A549 (cell line): ENCODE measurements at regions not wholly inside any gene's neighbourhood (a gene's known extent, or its start where the extent isn't known, plus 50 kb on each side); places are given as distances from the start of the nearest gene placed in this dataset.

Experiments used
- ATAC-seq, 2 experiments: fragments of 200-7000 bp in 1 of 2; fragments of >200 bp in 1 of 2; cut with Nextera tagmentation in 1 of 2; cut with Tn5 transposase in 1 of 2; 3 replicates each; pipeline versions ENCODE4 v1.8.0 to v1.9.1; 2018 to 2020; ENCODE audit warnings: mild to moderate bottlenecking in 1 of 2, moderate library complexity in 1 of 2
- CTCF ChIA-PET: fragments of 300-600 bp; sonication (Branson Sonifier 250); formaldehyde crosslinking; extraction: SDS; loops from one replicate; lab custom pipeline; 2021; ENCODE audit warnings: antibody characterized with exemption, inconsistent platforms; lab: Yijun Ruan, JAX
- POLR2A ChIA-PET: fragments of 350-600 bp; formaldehyde crosslinking; extraction: SDS; loops from one replicate; lab custom pipeline; 2021; ENCODE audit warnings: antibody characterized with exemption, inconsistent platforms; lab: Yijun Ruan, JAX
- DNase-seq, 2 experiments: peaks; one replicate each; pipeline versions ENCODE4 v3.0.0 to v3.0.0-alpha.2; 2011 to 2016; ENCODE audit warnings: low read depth in 1 of 2, low spot score in 1 of 2
- FAIRE-seq: peaks from 2 replicates; lab custom pipeline; 2011; peaks lifted over from hg19 to GRCh38; lab: Jason Lieb, UNC
- H3K27ac ChIP-seq, 2 experiments: fragments of >200 bp; sonication (Bioruptor Twin); formaldehyde crosslinking; 3 replicates each; pipeline ENCODE4 v1.5.1; 2016 to 2017
- H3K4me1 ChIP-seq: fragments of >200 bp; sonication (Bioruptor Twin); formaldehyde crosslinking; 3 replicates; pipeline ENCODE4 v1.6.1; 2016
- H3K4me2 ChIP-seq: fragments of >200 bp; sonication (Bioruptor Twin); formaldehyde crosslinking; 3 replicates; pipeline ENCODE4 v1.6.1; 2016
- H3K4me3 ChIP-seq: fragments of >200 bp; sonication (Bioruptor Twin); formaldehyde crosslinking; 3 replicates; pipeline ENCODE4 v1.5.1; 2016
- H3K9me3 ChIP-seq: fragments of >200 bp; sonication (Bioruptor Twin); formaldehyde crosslinking; 3 replicates; pipeline ENCODE4 v1.6.1; 2016
- CBX2 ChIP-seq: fragments of 200-600 bp; sonication (generic); IDR thresholded peaks from 2 replicates; pipeline ENCODE4 v1.6.1; 2016; ENCODE audit warnings: low read depth, mild to moderate bottlenecking, borderline replicate concordance
- CHD4 ChIP-seq: fragments of 200-600 bp; sonication (generic); IDR thresholded peaks from 2 replicates; pipeline ENCODE4 v1.6.1; 2016; ENCODE audit warnings: antibody characterized with exemption, mild to moderate bottlenecking, borderline replicate concordance
- ESRRA ChIP-seq: fragments of 150-350 bp; IDR thresholded peaks from 2 replicates; pipeline ENCODE4 v1.6.1; 2014; ENCODE audit warnings: mild to moderate bottlenecking, low read length, borderline replicate concordance
- FOSL2 ChIP-seq, 2 experiments: fragments of 450-650 bp in 1 of 2; fragments of >200 bp in 1 of 2; sonication (Bioruptor Twin) in 1 of 2; formaldehyde crosslinking; IDR thresholded peaks; 2 replicates each; pipeline versions ENCODE4 v1.5.0 to v1.6.1; 2016 to 2020; ENCODE audit warnings: mild to moderate bottlenecking in 1 of 2, moderate library complexity in 1 of 2
- GATA3 ChIP-seq: IDR thresholded peaks from 2 replicates; pipeline ENCODE4 v1.6.1; 2012; ENCODE audit warnings: borderline replicate concordance
- HEYL ChIP-seq: fragments of 250-450 bp; sonication (Bioruptor Pico); IDR thresholded peaks from 2 replicates; pipeline ENCODE4 v1.8.0; 2021; ENCODE audit warnings: mild to moderate bottlenecking, moderate library complexity
- HOXA7 ChIP-seq: fragments of 250-450 bp; sonication (Bioruptor Pico); IDR thresholded peaks from 2 replicates; pipeline ENCODE4 v1.5.0; 2020; ENCODE audit warnings: mild to moderate bottlenecking, moderate library complexity
- HOXB13 ChIP-seq: fragments of 250-450 bp; sonication (Bioruptor Pico); IDR thresholded peaks from 2 replicates; pipeline ENCODE4 v1.5.0; 2020; ENCODE audit warnings: low read depth, mild to moderate bottlenecking, moderate library complexity
- MYC ChIP-seq: IDR thresholded peaks from 2 replicates; pipeline ENCODE4 v1.6.1; 2012; ENCODE audit warnings: mild to moderate bottlenecking, inconsistent platforms, low read length, improper control_type of control experiment, borderline replicate concordance
- NFE2L2 ChIP-seq: fragments of 150-350 bp; conservative IDR thresholded peaks from 2 replicates; pipeline ENCODE4 v1.6.1; 2014; ENCODE audit warnings: low read length
- PHF8 ChIP-seq: fragments of 200-600 bp; sonication (generic); IDR thresholded peaks from 2 replicates; pipeline ENCODE4 v1.6.1; 2016; ENCODE audit warnings: low read depth, mild to moderate bottlenecking, antibody characterized with exemption, moderate library complexity, borderline replicate concordance
- POLR2AphosphoS2 ChIP-seq: conservative IDR thresholded peaks from 2 replicates; pipeline ENCODE4 v1.6.1; 2012; ENCODE audit warnings: low read length, improper control_type of control experiment, inconsistent platforms
- RAD21 ChIP-seq, 2 experiments: fragments of >200 bp in 1 of 2; sonication (Bioruptor Twin) in 1 of 2; formaldehyde crosslinking in 1 of 2; IDR thresholded peaks in 1 of 2; conservative IDR thresholded peaks in 1 of 2; 2 replicates in 1 of 2; 3 replicates in 1 of 2; pipeline ENCODE4 v1.6.1; 2012 to 2018; ENCODE audit warnings: inconsistent platforms in 1 of 2
- RFX5 ChIP-seq: fragments of 450-650 bp; IDR thresholded peaks from 2 replicates; pipeline ENCODE4 v1.7.1; 2014; ENCODE audit warnings: antibody characterized with exemption, mild to moderate bottlenecking, moderate library complexity
- RNF2 ChIP-seq: fragments of 200-600 bp; sonication (generic); IDR thresholded peaks from 2 replicates; pipeline ENCODE4 v1.6.1; 2016; ENCODE audit warnings: low read depth, mild to moderate bottlenecking, antibody characterized with exemption, moderate library complexity, borderline replicate concordance
- SMC3 ChIP-seq: fragments of >200 bp; sonication (Bioruptor Twin); formaldehyde crosslinking; IDR thresholded peaks from 3 replicates; pipeline ENCODE4 v1.6.1; 2018; ENCODE audit warnings: inconsistent platforms
- ZFP36 ChIP-seq: fragments of 450-650 bp; IDR thresholded peaks from 2 replicates; pipeline ENCODE4 v1.6.1; 2014; ENCODE audit warnings: borderline replicate concordance; ENCODE audit not compliant: partially characterized antibody
- WGBS: methylation state at CpG from one replicate; pipeline ENCODE4 v1.1.6; 2017; ENCODE audit errors: missing lambda C conversion rate; 5-methylcytosine and 5-hydroxymethylcytosine counted together
- TF ChIP-seq, protein P1 (sequence below): IDR thresholded peaks from 2 replicates; pipeline ENCODE4 v1.6.1; 2012; ENCODE audit warnings: low read depth, borderline replicate concordance
- TF ChIP-seq, protein P2 (sequence below): fragments of >200 bp; sonication (Bioruptor Twin); formaldehyde crosslinking; IDR thresholded peaks from 3 replicates; pipeline ENCODE4 v1.6.1; 2016
- TF ChIP-seq, protein P3 (sequence below): fragments of >200 bp; sonication (Bioruptor Twin); formaldehyde crosslinking; IDR thresholded peaks from 2 replicates; pipeline ENCODE4 v1.6.1; 2016
- TF ChIP-seq, protein P4 (sequence below): fragments of 200-600 bp; sonication (generic); IDR thresholded peaks from 2 replicates; pipeline ENCODE4 v1.6.1; 2016; ENCODE audit warnings: antibody characterized with exemption, mild to moderate bottlenecking, moderate library complexity
- TF ChIP-seq, protein P5 (sequence below): IDR thresholded peaks from 2 replicates; pipeline ENCODE4 v1.6.1; 2012

DNA sequence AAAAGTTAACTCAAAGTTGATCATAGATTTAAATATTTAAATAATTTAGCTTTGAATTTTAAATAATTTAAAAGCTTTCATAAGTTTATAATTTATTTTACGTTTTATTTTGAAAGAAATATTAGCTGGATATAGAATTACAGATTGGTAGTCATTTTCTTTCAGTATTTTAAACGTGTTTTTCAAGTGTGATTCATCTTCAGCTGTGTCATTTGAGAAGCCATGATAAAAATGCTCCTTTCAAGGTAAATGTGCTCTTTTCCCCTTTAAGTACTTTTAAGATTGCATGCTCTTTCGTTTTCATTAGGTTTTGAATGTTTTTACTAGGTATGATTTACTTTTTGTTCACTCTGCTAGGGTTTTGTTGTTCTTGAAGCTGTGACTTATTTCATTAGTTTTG, 116.8 kb upstream of the FIGN start:
- ChIA-PET POLR2A (no interaction called here), CTCF (no interaction called here)
- ATAC-seq (no peak), FAIRE-seq (no peak), DNase-seq (no peak)
- Histone ChIP-seq H3K4me1 (0 out of 3 replicates have a peak, but pooled peaks cover 5% of the 10 kb centered on the region), H3K27ac (no peak overlapping the region), H3K4me3 (no peak overlapping the region), H3K4me2 (no peak overlapping the region), H3K9me3 (no peaks in the 10 kb centered on the region)
- 25% methylated on average over 3 of the region's 3 CpGs for WGBS
- no peak for TF ChIP-seq POLR2AphosphoS2
- TF ChIP-seq CHD4, result no peak
- no peak for TF ChIP-seq MYC
- TF ChIP-seq RAD21 (conservative IDR thresholded peaks at IDR 0.05 in 1 of 2, IDR thresholded peaks at IDR 0.05 in 1 of 2), result no peak
- TF ChIP-seq HEYL (CRISPR knock-in tag), result no peak
- TF ChIP-seq, protein P1, sequence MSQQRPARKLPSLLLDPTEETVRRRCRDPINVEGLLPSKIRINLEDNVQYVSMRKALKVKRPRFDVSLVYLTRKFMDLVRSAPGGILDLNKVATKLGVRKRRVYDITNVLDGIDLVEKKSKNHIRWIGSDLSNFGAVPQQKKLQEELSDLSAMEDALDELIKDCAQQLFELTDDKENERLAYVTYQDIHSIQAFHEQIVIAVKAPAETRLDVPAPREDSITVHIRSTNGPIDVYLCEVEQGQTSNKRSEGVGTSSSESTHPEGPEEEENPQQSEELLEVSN, result no peak

DNA sequence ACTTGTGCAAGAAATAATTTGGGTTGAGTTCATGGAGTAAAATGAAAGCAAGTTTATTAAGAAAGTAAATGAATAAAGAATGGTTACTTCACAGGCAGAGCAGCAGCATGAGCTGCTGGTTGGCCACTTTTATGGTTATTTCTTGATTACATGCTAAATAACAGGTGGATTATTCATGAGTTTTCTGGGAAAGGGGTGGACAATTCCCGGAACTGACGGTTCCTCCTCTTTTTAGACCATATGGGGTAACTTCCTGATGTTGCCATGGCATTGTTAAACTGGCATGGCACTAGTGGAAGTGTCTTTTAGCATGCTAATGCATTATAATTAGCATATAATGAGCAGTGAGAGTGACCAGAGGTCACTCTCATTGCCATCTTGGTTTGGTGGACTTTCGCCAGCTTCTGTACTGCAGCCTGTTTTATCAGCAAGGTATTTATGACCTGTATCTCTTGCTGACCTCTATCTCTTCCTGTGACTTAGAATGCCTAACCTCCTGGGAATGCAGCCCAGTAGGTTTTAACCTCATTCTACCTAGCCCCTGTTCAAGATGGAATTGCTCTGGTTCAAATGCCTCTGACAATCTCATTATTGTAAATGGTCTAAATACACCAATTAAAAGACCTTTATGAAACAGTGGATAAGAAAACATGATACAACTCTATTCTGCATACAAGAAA, 114.1 kb upstream of the FIGN start:
- DNase-seq, result no peak
- H3K27ac ChIP-seq, result no peak overlapping the region
- no peak overlapping the region for H3K4me2 ChIP-seq
- H3K4me3 ChIP-seq, result no peak overlapping the region
- TF ChIP-seq HOXA7 (CRISPR knock-in tag), result no peak
- no peak for TF ChIP-seq ESRRA
- TF ChIP-seq, protein P2, sequence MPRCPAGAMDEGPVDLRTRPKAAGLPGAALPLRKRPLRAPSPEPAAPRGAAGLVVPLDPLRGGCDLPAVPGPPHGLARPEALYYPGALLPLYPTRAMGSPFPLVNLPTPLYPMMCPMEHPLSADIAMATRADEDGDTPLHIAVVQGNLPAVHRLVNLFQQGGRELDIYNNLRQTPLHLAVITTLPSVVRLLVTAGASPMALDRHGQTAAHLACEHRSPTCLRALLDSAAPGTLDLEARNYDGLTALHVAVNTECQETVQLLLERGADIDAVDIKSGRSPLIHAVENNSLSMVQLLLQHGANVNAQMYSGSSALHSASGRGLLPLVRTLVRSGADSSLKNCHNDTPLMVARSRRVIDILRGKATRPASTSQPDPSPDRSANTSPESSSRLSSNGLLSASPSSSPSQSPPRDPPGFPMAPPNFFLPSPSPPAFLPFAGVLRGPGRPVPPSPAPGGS, result no peak
- TF ChIP-seq GATA3, result no peak
- no peak for TF ChIP-seq POLR2AphosphoS2
- TF ChIP-seq PHF8, result no peak
- no peak for TF ChIP-seq CBX2
- no peak for TF ChIP-seq NFE2L2
- TF ChIP-seq, protein P3, sequence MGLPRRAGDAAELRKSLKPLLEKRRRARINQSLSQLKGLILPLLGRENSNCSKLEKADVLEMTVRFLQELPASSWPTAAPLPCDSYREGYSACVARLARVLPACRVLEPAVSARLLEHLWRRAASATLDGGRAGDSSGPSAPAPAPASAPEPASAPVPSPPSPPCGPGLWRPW, result no peak
- TF ChIP-seq, protein P4, sequence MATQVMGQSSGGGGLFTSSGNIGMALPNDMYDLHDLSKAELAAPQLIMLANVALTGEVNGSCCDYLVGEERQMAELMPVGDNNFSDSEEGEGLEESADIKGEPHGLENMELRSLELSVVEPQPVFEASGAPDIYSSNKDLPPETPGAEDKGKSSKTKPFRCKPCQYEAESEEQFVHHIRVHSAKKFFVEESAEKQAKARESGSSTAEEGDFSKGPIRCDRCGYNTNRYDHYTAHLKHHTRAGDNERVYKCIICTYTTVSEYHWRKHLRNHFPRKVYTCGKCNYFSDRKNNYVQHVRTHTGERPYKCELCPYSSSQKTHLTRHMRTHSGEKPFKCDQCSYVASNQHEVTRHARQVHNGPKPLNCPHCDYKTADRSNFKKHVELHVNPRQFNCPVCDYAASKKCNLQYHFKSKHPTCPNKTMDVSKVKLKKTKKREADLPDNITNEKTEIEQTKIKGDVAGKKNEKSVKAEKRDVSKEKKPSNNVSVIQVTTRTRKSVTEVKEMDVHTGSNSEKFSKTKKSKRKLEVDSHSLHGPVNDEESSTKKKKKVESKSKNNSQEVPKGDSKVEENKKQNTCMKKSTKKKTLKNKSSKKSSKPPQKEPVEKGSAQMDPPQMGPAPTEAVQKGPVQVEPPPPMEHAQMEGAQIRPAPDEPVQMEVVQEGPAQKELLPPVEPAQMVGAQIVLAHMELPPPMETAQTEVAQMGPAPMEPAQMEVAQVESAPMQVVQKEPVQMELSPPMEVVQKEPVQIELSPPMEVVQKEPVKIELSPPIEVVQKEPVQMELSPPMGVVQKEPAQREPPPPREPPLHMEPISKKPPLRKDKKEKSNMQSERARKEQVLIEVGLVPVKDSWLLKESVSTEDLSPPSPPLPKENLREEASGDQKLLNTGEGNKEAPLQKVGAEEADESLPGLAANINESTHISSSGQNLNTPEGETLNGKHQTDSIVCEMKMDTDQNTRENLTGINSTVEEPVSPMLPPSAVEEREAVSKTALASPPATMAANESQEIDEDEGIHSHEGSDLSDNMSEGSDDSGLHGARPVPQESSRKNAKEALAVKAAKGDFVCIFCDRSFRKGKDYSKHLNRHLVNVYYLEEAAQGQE, result no peak
- TF ChIP-seq SMC3, result no peak
- no peak for TF ChIP-seq FOSL2 (IDR thresholded peaks at IDR 0.05)
- no peak for TF ChIP-seq FOSL2 (CRISPR knock-in tag; IDR thresholded peaks at IDR 0.05)
- no peak for TF ChIP-seq HOXB13 (CRISPR knock-in tag)
- no peak for TF ChIP-seq MYC
- no peak for TF ChIP-seq RNF2
- no peak for TF ChIP-seq RFX5
- TF ChIP-seq, protein P5, sequence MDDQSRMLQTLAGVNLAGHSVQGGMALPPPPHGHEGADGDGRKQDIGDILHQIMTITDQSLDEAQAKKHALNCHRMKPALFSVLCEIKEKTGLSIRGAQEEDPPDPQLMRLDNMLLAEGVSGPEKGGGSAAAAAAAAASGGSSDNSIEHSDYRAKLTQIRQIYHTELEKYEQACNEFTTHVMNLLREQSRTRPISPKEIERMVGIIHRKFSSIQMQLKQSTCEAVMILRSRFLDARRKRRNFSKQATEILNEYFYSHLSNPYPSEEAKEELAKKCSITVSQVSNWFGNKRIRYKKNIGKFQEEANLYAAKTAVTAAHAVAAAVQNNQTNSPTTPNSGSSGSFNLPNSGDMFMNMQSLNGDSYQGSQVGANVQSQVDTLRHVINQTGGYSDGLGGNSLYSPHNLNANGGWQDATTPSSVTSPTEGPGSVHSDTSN, result no peak
- no peak for TF ChIP-seq ZFP36
- TF ChIP-seq, all 56 proteins: peak for 0
- FAIRE-seq (no peak), ATAC-seq (no peak)
- ChIA-PET POLR2A (no interaction called here), CTCF (no interaction called here)
- Histone ChIP-seq H3K4me1 (no peaks in the 10 kb centered on the region), H3K9me3 (no peaks in the 10 kb centered on the region)
- WGBS, result 76% methylated on average over 3 of the region's 3 CpGs
